ENCODE measurements at regions not wholly inside any gene's neighbourhood (a gene's known extent, or its start where the extent isn't known, plus 50 kb on each side); places are given as distances from the start of the nearest gene placed in this dataset.

GRCh38 chr1:87791931-87792740, 463.5 kb downstream of the LMO4 start:
- no peak for TF ChIP-seq POLR2AphosphoS5 (IDR thresholded peaks at IDR 0.05; ENCODE audit: low read depth, low read length)
- no peak for TF ChIP-seq SPI1 (IDR thresholded peaks at IDR 0.05; ENCODE audit: low read depth, low read length)
- TF ChIP-seq POLR2A (IDR thresholded peaks at IDR 0.05; ENCODE audit: low read depth, low read length), result no peak
- no peak for TF ChIP-seq TAF1 (IDR thresholded peaks at IDR 0.05; ENCODE audit: low read depth, low read length)
- TF ChIP-seq PAX5 (IDR thresholded peaks at IDR 0.05; ENCODE audit: insufficient read depth, low read length, severe bottlenecking), result no peak
- no peak for TF ChIP-seq POU2F2 (IDR thresholded peaks at IDR 0.05; ENCODE audit: low read depth, low read length)
- DNase-seq (ENCODE audit: insufficient read length, low spot score), result no peak
- no peak for FAIRE-seq

GRCh38 chr1:87794788-87795614, 466.3 kb downstream of the LMO4 start:
- DNase-seq (ENCODE audit: insufficient read length, low spot score) (no peak), FAIRE-seq (no peak)
- no peak for TF ChIP-seq PAX5 (IDR thresholded peaks at IDR 0.05; ENCODE audit: insufficient read depth, low read length, severe bottlenecking)
- no peak for TF ChIP-seq SPI1 (IDR thresholded peaks at IDR 0.05; ENCODE audit: low read depth, low read length)
- no peak for TF ChIP-seq TAF1 (IDR thresholded peaks at IDR 0.05; ENCODE audit: low read depth, low read length)
- no peak for TF ChIP-seq POLR2AphosphoS5 (IDR thresholded peaks at IDR 0.05; ENCODE audit: low read depth, low read length)

- DNase-seq (ENCODE audit: insufficient read length, low spot score) (no peak), FAIRE-seq (no peak)
- TF ChIP-seq PAX5 (IDR thresholded peaks at IDR 0.05; ENCODE audit: insufficient read depth, low read length, severe bottlenecking), result no peak
Measured at GRCh38 chr1:87795615-87796337, 467.1 kb downstream of the LMO4 start.

DNA sequence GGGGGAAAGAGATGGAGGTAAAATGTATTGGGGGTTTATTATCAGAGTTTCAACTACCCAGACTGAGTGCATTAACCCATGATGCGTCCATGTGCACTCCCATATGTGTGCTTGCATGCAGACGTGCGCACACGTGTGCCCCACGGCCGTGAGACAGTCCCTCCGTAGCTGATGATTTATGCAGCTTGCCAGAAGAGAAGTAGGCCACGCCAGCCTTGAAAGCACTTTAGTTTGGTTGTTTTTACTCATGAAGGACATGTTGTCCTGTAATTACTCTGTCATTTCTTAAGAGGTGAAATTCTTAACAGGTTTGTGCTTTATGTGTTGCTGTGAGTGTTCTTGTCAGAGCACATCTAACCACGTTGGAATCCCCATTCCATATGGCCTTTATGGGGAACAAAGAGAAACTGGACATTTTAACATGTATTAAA, 467.8 kb downstream of the LMO4 start:
- FAIRE-seq, result no peak
- TF ChIP-seq PAX5 (IDR thresholded peaks at IDR 0.05; ENCODE audit: insufficient read depth, low read length, severe bottlenecking) (no peak), POU2F2 (IDR thresholded peaks at IDR 0.05; ENCODE audit: low read depth, low read length) (no peak), SPI1 (IDR thresholded peaks at IDR 0.05; ENCODE audit: low read depth, low read length) (no peak), TAF1 (IDR thresholded peaks at IDR 0.05; ENCODE audit: low read depth, low read length) (no peak), POLR2AphosphoS5 (IDR thresholded peaks at IDR 0.05; ENCODE audit: low read depth, low read length) (no peak), POLR2A (IDR thresholded peaks at IDR 0.05; ENCODE audit: low read depth, low read length) (no peak)
- DNase-seq (ENCODE audit: insufficient read length, low spot score), result no peak

DNA sequence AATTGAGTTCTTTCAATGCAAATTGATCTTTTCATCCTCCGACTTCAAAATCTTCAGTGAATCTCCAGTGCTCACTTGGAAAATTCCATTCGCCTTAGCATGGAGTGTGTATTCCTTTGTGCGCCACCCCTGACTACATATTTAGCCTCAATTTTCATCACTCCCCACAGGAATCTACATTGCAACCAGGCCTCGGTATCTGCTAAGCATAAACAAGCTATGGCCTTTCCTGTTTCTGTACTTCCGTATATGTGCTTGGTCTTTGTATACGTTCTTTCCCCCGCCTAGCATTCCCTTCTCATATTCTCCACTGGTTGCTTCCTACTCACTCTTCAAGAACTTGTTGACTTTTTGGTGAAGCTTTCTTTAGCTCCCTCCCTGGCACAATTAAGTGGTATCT, 470.8 kb downstream of the LMO4 start:
- TF ChIP-seq SPI1 (IDR thresholded peaks at IDR 0.05; ENCODE audit: low read depth, low read length) (no peak), POLR2AphosphoS5 (IDR thresholded peaks at IDR 0.05; ENCODE audit: low read depth, low read length) (no peak), POU2F2 (IDR thresholded peaks at IDR 0.05; ENCODE audit: low read depth, low read length) (no peak), PAX5 (IDR thresholded peaks at IDR 0.05; ENCODE audit: insufficient read depth, low read length, severe bottlenecking) (no peak), POLR2A (IDR thresholded peaks at IDR 0.05; ENCODE audit: low read depth, low read length) (no peak), TAF1 (IDR thresholded peaks at IDR 0.05; ENCODE audit: low read depth, low read length) (no peak)
- DNase-seq (ENCODE audit: insufficient read length, low spot score) (no peak), FAIRE-seq (no peak)

GRCh38 chr1:87800006-87800405, 471.3 kb downstream of the LMO4 start:
- DNase-seq (ENCODE audit: insufficient read length, low spot score) (no peak), FAIRE-seq (no peak)
- TF ChIP-seq TAF1 (IDR thresholded peaks at IDR 0.05; ENCODE audit: low read depth, low read length) (no peak), POLR2AphosphoS5 (IDR thresholded peaks at IDR 0.05; ENCODE audit: low read depth, low read length) (no peak), POU2F2 (IDR thresholded peaks at IDR 0.05; ENCODE audit: low read depth, low read length) (no peak), PAX5 (IDR thresholded peaks at IDR 0.05; ENCODE audit: insufficient read depth, low read length, severe bottlenecking) (no peak)

- DNase-seq (ENCODE audit: insufficient read length, low spot score) (no peak), FAIRE-seq (no peak)
- no peak for TF ChIP-seq POLR2A (IDR thresholded peaks at IDR 0.05; ENCODE audit: low read depth, low read length)
- TF ChIP-seq PAX5 (IDR thresholded peaks at IDR 0.05; ENCODE audit: insufficient read depth, low read length, severe bottlenecking), result no peak
- no peak for TF ChIP-seq POLR2AphosphoS5 (IDR thresholded peaks at IDR 0.05; ENCODE audit: low read depth, low read length)
- TF ChIP-seq POU2F2 (IDR thresholded peaks at IDR 0.05; ENCODE audit: low read depth, low read length), result no peak
- TF ChIP-seq SPI1 (IDR thresholded peaks at IDR 0.05; ENCODE audit: low read depth, low read length), result no peak
- no peak for TF ChIP-seq TAF1 (IDR thresholded peaks at IDR 0.05; ENCODE audit: low read depth, low read length)
Measured at GRCh38 chr1:87803375-87803774, 474.7 kb downstream of the LMO4 start.

DNA sequence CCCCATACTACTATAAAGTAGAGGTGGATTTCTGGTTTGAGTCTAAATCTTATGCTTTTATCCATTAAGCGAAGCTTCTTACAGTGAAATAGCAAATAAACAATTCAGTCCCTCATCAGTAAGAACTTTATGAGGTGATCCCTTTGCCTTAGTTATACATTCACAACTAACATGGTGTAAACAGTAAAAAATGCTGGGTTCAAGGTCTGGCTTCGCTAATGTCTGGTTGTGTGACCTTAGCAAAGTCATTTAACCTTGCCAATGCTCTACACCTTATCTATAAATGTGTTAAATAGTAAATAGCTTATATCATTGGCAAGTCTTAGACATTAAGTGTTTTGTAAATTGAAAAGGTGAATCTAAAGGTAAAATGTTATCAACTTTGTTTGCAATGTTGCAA, 475.4 kb downstream of the LMO4 start:
- TF ChIP-seq PAX5 (IDR thresholded peaks at IDR 0.05; ENCODE audit: insufficient read depth, low read length, severe bottlenecking) (no peak), SPI1 (IDR thresholded peaks at IDR 0.05; ENCODE audit: low read depth, low read length) (no peak), POLR2A (IDR thresholded peaks at IDR 0.05; ENCODE audit: low read depth, low read length) (no peak), POU2F2 (IDR thresholded peaks at IDR 0.05; ENCODE audit: low read depth, low read length) (no peak), POLR2AphosphoS5 (IDR thresholded peaks at IDR 0.05; ENCODE audit: low read depth, low read length) (no peak), TAF1 (IDR thresholded peaks at IDR 0.05; ENCODE audit: low read depth, low read length) (no peak)
- no peak for FAIRE-seq

DNA sequence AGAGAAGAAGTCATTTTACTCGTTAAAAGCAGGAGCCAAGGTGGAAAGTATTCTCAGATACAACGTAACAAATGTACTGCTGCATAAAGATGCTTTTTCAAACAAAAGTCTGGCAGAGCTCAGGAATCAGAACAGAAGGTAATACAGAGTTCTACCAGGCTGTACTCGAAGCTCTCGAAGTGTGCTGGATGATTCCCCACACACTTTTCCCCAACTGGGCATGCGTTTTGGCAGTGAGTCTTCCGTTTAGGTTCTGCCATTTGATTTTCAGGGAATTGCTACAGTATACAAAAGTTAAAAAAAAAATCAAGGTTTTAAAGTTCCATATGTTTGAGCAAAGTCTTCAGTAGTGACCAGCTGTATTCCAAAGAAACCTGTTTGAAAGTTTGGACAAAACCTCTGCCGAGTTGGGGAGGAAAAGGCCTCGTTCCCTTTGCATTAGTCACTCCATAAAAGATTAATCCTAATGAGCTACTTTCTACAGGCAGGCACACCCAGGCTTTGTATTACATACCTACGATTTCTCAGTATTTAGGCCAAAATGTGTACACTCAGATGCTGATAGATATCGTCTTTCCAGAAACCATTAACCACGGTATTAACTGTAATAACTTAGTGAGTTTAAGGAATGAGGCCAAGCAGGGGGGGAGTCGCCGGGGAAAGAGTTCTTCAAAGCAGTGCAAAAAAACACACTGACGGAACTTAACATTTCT, 477.1 kb downstream of the LMO4 start:
- no peak for TF ChIP-seq POLR2AphosphoS5 (IDR thresholded peaks at IDR 0.05; ENCODE audit: low read depth, low read length)
- no peak for TF ChIP-seq SPI1 (IDR thresholded peaks at IDR 0.05; ENCODE audit: low read depth, low read length)
- TF ChIP-seq POU2F2 (IDR thresholded peaks at IDR 0.05; ENCODE audit: low read depth, low read length), result no peak
- no peak for TF ChIP-seq TAF1 (IDR thresholded peaks at IDR 0.05; ENCODE audit: low read depth, low read length)
- no peak for TF ChIP-seq PAX5 (IDR thresholded peaks at IDR 0.05; ENCODE audit: insufficient read depth, low read length, severe bottlenecking)
- no peak for TF ChIP-seq POLR2A (IDR thresholded peaks at IDR 0.05; ENCODE audit: low read depth, low read length)
- DNase-seq (ENCODE audit: insufficient read length, low spot score) (no peak), FAIRE-seq (no peak)

More for the DNA sequence above, 475.4 kb downstream of the LMO4 start:
- DNase-seq (ENCODE audit: insufficient read length, low spot score), result no peak
